ENCODE measurements at regions not wholly inside any gene's neighbourhood (a gene's known extent, or its start where the extent isn't known, plus 50 kb on each side); places are given as distances from the start of the nearest gene placed in this dataset.
"Not testable (repeated sequence)": the region's sequence is repeated elsewhere in the genome, so short reads cannot be mapped to it uniquely, and the experiment has no call there.

- no peak for DNase-seq
- no peak for TF ChIP-seq CTCF (IDR thresholded peaks at IDR 0.05; ENCODE audit: borderline replicate concordance)
- Histone ChIP-seq H3K27ac (replicated peaks) (no peak overlapping the region), H3K27me3 (ENCODE audit: low read depth) (peaks cover 5% of the 10 kb centered on the region), H3K4me3 (no peak overlapping the region), H3K9me3 (replicated peaks) (no peaks in the 10 kb centered on the region), H3K36me3 (no peaks in the 10 kb centered on the region), H3K4me1 (no peaks in the 10 kb centered on the region)
- intact Hi-C loops (cut with micrococcal nuclease) = no loop called here
Observed at GRCh38 chr2:4973973-4974372, 718.2 kb upstream of the SOX11 start.

GRCh38 chr2:4976407-4976806 lies 715.8 kb upstream of the SOX11 start:
- Histone ChIP-seq H3K36me3 (no peaks in the 10 kb centered on the region), H3K4me1 (no peaks in the 10 kb centered on the region), H3K27ac (replicated peaks) (no peak overlapping the region), H3K4me3 (no peak overlapping the region), H3K9me3 (replicated peaks) (no peaks in the 10 kb centered on the region), H3K27me3 (ENCODE audit: low read depth) (peaks cover 5% of the 10 kb centered on the region)
- DNase-seq = no peak
- TF ChIP-seq CTCF (IDR thresholded peaks at IDR 0.05; ENCODE audit: borderline replicate concordance) = no peak
- intact Hi-C loops (cut with micrococcal nuclease) = no loop called here

DNA sequence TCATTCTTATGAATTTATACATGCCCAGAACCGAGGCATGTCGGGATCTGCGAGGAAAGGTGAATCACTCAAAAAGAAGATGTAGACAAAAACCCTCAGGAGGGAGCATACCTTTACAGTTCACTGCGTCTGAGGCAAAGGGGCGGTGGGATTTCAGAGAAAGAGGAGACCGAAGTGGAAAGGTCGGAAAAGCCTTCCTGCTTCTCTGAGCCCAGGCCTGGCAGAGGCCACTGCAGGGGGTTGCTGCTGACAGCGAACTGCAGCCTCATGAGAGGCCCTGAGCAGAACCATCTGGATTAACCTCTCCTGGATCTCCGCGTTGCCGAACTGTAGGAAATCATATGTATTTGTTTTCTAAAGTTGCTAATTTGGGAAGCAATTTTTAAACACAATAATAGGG lies 713.1 kb upstream of the SOX11 start:
- Histone ChIP-seq H3K4me1 (no peaks in the 10 kb centered on the region), H3K36me3 (no peaks in the 10 kb centered on the region), H3K27ac (replicated peaks) (no peak overlapping the region), H3K4me3 (no peak overlapping the region), H3K9me3 (replicated peaks) (no peaks in the 10 kb centered on the region), H3K27me3 (ENCODE audit: low read depth) (no peaks in the 10 kb centered on the region)
- intact Hi-C loops (cut with micrococcal nuclease) = no loop called here
- TF ChIP-seq CTCF (IDR thresholded peaks at IDR 0.05; ENCODE audit: borderline replicate concordance) = no peak
- DNase-seq = no peak

DNA sequence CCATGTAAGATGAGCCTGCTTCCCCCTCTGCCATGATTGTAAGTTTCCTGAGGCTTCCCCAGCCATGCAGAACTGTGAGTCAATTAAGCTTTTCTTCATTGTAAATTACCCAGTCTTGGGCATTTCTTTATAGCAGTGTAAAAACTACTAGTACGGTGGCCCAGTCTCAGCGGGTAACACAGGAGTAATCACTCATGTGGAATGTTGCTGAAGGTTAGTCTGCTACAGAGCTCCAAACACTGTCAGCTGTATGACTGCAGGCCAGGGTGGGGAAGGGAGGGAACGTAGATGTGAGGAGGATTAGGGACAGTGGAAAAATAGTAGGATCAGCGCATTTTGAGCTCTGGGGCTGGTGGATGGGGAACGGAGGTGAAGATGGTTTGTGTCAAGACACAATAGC lies 711.2 kb upstream of the SOX11 start:
- H3K4me1 ChIP-seq = no peaks in the 10 kb centered on the region
- DNase-seq = no peak
- no peaks in the 10 kb centered on the region for H3K27me3 ChIP-seq (ENCODE audit: low read depth)
- H3K36me3 ChIP-seq = no peaks in the 10 kb centered on the region
- no peak overlapping the region for H3K4me3 ChIP-seq
- no peak for TF ChIP-seq CTCF (IDR thresholded peaks at IDR 0.05; ENCODE audit: borderline replicate concordance)
- H3K9me3 ChIP-seq (replicated peaks) = no peaks in the 10 kb centered on the region
- H3K27ac ChIP-seq (replicated peaks) = no peak overlapping the region
- intact Hi-C loops (cut with micrococcal nuclease) = no loop called here

DNA sequence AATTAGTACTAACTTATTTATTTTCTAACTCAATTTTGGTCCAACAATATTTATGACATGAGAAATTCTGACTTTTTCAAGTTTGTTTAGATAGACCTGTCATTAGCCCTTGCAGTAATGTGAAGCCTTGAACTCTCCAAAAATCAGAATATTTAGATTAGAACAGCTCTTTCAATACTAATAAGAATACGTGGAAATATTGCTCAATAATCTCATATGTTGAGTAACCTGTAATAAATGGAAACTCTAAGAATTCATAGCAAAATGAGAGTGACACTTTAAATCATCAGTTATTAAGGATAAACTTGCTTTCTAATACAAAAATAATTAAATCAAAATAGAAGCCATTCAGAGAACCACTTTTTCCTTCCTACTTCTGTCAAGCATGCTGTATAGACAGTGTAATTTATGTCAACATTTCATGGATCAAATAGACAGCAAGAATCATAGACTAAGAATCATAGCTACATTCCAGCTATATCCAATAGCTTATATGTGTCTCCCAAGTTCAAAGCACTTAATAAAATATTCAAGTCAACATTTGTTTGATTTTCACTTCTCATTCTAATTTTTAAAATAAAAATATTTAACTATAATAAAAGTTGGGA lies 710.3 kb upstream of the SOX11 start:
- no peak for TF ChIP-seq CTCF (IDR thresholded peaks at IDR 0.05; ENCODE audit: borderline replicate concordance)
- Histone ChIP-seq H3K4me1 (no peaks in the 10 kb centered on the region), H3K27ac (replicated peaks) (no peak overlapping the region), H3K4me3 (no peak overlapping the region), H3K36me3 (no peaks in the 10 kb centered on the region), H3K27me3 (ENCODE audit: low read depth) (no peaks in the 10 kb centered on the region), H3K9me3 (replicated peaks) (no peaks in the 10 kb centered on the region)
- intact Hi-C loops (cut with micrococcal nuclease) = no loop called here
- no peak for DNase-seq

DNA sequence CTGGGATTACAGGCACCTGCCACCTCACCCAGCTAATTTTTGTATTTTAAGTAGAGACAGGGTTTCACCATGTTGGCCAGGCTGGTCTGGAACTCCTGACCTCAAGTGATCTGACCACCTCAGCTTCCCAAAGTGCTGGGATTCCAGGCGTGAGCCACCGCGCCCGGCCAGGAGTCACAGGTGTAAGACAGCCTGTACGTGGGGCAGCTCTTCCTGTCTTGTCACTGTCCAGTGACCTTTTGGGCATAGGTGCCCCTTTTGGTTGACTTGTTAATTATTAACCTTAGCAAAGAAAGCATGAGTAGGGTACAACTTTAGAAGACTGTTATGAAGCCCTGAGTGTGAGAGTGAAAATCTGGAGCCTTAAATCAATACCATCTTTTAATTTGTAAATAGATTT lies 703.7 kb upstream of the SOX11 start:
- H3K4me1 ChIP-seq; DNase-seq; H3K36me3 ChIP-seq; H3K9me3 ChIP-seq (replicated peaks); intact Hi-C loops (cut with micrococcal nuclease); H3K4me3 ChIP-seq; H3K27ac ChIP-seq (replicated peaks): not testable (repeated sequence)
- H3K27me3 ChIP-seq (ENCODE audit: low read depth) = peaks cover 22% of the 10 kb centered on the region

Data from left ventricle myocardium inferior (tissue), 1 donor.